RPMI8226 (cell line): ENCODE measurements at regions not wholly inside any gene's neighbourhood (a gene's known extent, or its start where the extent isn't known, plus 50 kb on each side); places are given as distances from the start of the nearest gene placed in this dataset.
"Not testable (repeated sequence)": the region's sequence is repeated elsewhere in the genome, so short reads cannot be mapped to it uniquely, and the experiment has no call there.

Experiments used
- DNase-seq: peaks from one replicate; pipeline ENCODE4 v3.0.0-alpha.2; 2015

- DNase-seq = no peak
Observed at GRCh38 chr14:71336489-71337192, 429.4 kb downstream of the PCNX1 start.

- DNase-seq = no peak
Observed at GRCh38 chr14:71338153-71338552, 430.9 kb downstream of the PCNX1 start.

- no peak for DNase-seq
Observed at GRCh38 chr14:71339650-71340415, 432.6 kb downstream of the PCNX1 start.

- no peak for DNase-seq
Observed at GRCh38 chr14:71341156-71341555, 433.9 kb downstream of the PCNX1 start.

- DNase-seq = no peak
Observed at GRCh38 chr14:71343724-71344123, 436.5 kb downstream of the PCNX1 start.

- DNase-seq = no peak
Observed at GRCh38 chr14:71344506-71344905, 437.2 kb downstream of the PCNX1 start.

- no peak for DNase-seq
Observed at GRCh38 chr14:71346685-71347084, 439.4 kb downstream of the PCNX1 start.

- no peak for DNase-seq
Observed at GRCh38 chr14:71348394-71348793, 441.1 kb downstream of the PCNX1 start.

- DNase-seq = no peak
Observed at GRCh38 chr14:71348817-71349216, 441.6 kb downstream of the PCNX1 start.

GRCh38 chr14:71354142-71354541, 446.9 kb downstream of the PCNX1 start:
- no peak for DNase-seq

GRCh38 chr14:71354801-71355200, 447.5 kb downstream of the PCNX1 start:
- no peak for DNase-seq

- DNase-seq = no peak
Observed at GRCh38 chr14:71355324-71356201, 448.3 kb downstream of the PCNX1 start.

GRCh38 chr14:71358209-71358931, 451.1 kb downstream of the PCNX1 start:
- no peak for DNase-seq

GRCh38 chr14:71358932-71359421, 451.7 kb downstream of the PCNX1 start:
- DNase-seq = not testable (repeated sequence)

GRCh38 chr14:71359823-71360222, 452.6 kb downstream of the PCNX1 start:
- DNase-seq = no peak

GRCh38 chr14:71361336-71361735, 454.1 kb downstream of the PCNX1 start:
- DNase-seq = no peak

GRCh38 chr14:71361874-71362273, 454.6 kb downstream of the PCNX1 start:
- no peak for DNase-seq

- no peak for DNase-seq
Observed at GRCh38 chr14:71362282-71362681, 455.0 kb downstream of the PCNX1 start.

GRCh38 chr14:71362920-71363584, 455.8 kb downstream of the PCNX1 start:
- peak; percentile 33 for DNase-seq

- DNase-seq = no peak
Observed at GRCh38 chr14:71363946-71364925, 457.0 kb downstream of the PCNX1 start.

- DNase-seq = no peak
Observed at GRCh38 chr14:71365361-71365760, 458.1 kb downstream of the PCNX1 start.
